GM18517 (cell line): ENCODE measurements at regions not wholly inside any gene's neighbourhood (a gene's known extent, or its start where the extent isn't known, plus 50 kb on each side); places are given as distances from the start of the nearest gene placed in this dataset.
"Not testable (repeated sequence)": the region's sequence is repeated elsewhere in the genome, so short reads cannot be mapped to it uniquely, and the experiment has no call there.

Experiments used
- ATAC-seq: cut with Tn5 transposase; IDR thresholded peaks from one replicate; pipeline ENCODE4 v1.9.1; 2021; ENCODE audit warnings: mild to moderate bottlenecking, moderate library complexity; ENCODE audit not compliant: unreplicated experiment

DNA sequence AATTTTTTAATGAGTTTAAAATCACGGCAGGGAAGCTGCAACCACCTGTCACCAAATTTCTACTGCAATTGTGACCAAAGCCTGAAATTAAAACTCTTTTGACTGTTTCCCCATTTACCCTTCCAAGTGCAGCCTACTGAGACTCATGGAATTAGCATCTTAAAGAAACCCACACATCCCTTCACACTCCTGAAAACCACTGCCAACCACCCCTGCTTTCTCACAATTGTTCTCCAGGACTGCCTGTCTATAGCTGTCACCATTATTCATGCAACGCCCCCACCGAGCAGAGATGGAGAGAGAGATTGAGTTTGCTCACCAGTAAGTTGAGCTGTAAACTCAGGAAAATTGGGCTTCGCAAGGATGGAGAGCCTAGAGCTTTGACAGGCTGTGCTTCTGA is 383.8 kb upstream of the SORCS1 start:
- no peak for ATAC-seq

DNA sequence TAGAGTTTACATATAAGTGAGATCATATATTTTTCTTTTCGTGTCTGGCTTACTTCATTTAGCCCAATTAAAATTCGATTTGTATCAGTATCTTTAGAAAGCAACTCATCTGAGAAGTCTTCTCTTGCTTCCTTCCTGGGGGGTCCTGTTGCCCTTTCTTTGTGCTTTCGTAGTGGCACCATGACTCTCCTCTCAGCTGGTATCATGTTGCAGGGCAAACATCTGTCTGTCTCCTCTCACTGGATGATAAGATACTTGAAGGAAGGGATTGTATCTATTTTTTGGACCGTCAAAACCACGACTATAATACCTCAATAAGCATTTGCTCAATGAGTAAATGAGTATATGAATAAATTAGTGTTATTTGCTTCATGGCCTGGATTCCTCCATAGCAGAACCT is 382.5 kb upstream of the SORCS1 start:
- no peak for ATAC-seq

DNA sequence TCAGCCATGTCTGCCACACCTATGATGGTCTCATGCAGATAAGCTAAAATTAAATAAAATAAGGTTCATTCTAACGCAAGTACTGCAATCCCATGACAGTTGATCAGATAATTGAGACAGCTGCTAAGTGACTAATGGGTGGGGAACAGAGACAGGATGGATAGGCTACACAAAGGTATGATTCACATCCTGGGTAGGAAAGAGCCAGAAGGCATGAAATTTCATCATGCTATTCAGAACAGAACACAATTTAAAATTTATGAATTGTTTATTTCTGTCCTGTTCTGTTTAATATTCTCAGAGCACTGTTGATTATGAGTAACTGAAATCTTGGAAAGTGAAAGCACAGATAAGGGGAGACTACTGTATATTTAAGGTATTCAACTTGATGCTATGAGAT is 381.8 kb upstream of the SORCS1 start:
- no peak for ATAC-seq

DNA sequence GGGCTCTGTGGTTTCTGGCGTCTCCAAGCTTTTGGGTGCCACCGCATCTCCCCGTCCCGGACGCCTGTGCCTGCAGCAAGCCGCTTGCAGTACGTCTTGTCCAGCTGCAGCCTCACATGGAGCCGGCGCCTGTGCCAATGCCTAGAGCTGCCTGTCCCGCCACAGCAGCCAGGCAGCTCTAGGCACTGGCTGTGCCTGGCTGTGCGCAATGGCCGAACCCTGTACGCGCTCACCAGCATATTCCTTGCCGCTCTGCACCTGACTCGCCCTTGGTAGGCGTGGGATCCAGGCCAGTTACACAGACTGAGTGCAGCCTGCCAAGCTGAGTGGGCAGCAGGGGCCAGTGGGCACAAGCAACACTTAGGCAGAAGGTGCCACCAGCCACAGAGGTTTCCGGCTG is 381.2 kb upstream of the SORCS1 start:
- no peak for ATAC-seq

DNA sequence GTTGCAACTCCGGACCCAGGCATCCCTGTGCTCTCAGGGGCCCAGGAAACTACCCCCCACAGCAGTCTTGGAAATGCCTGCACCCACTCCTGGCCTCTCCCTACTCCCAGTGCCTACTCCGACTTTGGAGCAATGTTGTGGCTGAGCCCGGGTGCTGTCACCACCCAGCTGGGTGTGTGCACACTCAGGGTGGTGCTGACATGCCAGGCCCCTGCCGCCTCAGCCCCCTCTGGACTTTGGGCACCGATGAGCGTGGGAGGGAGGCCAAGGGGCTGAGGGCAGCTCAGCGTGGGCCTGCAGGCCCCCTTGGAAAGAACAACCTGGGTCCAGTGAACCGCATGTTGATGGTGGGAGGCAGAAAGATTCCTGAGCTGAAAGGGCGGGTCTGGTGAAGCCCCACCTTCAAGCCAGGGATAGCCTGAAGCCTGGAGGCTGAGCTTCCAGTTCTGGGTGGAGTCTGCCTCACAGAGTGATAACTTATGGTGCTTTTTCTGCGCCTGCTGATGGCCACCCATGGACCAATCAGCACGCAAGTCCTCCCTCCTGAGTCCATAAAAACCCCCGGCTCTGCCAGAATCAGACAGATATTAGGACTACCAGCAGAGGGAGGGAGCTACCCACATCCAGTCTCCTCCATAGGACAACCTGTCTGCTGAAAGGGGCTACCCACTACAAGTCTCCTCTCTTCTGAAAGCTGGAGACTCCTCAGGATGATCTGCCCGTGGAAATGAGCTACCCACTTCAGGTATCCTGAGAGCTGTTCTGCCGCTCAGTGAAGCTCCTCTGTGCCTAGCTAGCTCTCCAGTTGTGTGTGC is 380.4 kb upstream of the SORCS1 start:
- no peak for ATAC-seq

DNA sequence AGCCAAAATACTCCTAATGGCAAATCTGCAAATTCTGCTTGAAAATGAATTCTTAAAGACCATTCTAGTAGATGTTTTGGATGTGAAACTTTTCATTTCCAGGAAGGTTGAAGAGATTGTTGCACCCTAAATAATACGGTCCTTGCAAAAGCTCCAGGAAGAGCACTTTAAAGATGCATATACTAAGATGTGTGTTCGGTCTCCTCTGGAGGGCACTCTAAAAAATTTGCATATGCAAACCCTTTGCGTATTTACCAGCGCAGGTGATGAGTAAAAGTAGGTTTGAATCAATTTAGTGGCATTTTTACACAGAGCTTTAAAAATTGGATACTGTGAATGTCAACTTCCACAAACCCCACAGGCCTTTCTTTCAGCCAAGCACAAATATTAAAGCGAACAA is 378.1 kb upstream of the SORCS1 start:
- ATAC-seq: no peak

DNA sequence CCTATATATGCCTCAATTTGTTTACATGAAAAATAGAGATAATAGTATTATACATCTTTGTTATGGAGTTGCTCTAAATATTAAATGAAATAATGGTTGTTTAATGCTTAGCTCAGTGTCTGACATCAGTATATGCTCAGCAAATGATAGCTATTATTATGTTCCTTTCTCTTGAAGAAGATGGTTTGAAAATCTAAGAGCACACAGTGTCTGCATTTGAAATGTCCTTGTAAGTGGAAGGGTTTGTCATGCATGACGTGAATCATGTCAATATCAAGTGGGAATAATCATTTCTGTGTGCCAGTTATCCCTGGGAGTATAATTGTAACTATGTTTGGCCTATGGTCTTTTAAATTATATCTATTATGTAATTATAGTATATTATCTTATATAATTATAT is 377.5 kb upstream of the SORCS1 start:
- no peak for ATAC-seq

DNA sequence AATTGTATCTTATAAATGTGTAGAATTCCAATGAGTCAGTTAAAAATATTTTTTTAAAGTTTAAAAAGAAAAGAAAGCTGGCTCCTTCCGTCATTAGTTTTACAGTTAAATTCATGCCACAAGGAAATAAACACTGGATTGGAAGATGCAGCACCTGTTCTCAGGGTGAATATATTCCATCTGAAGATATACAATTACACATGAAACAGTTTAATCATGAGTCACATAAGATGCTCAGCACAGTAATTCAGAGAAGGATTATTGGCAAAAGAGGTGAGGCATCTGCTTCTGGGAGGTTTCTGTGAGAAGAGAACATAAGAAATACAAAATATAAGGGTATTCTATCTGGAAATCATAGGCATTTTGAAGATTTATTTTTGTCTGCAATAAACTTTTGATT is 376.5 kb upstream of the SORCS1 start:
- no peak for ATAC-seq

DNA sequence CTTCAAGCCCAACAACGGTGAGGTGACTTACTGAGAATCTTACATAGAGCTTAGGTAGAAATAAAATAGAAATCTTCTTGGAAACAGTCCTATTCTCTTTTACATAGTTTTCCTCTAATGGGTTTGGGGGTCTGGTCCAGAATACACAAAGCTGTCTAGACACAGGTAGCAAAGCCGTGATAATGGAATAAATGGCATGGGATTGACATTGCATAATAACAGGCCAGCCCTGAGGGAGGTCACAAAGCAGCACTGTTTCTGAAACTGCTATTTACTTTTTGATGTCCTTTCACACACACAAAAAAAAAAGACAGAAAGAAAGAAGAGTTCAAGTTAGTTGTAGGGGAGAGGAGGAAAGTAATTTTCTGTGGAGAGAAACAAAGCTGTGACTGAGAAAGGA is 364.8 kb upstream of the SORCS1 start:
- no peak for ATAC-seq

DNA sequence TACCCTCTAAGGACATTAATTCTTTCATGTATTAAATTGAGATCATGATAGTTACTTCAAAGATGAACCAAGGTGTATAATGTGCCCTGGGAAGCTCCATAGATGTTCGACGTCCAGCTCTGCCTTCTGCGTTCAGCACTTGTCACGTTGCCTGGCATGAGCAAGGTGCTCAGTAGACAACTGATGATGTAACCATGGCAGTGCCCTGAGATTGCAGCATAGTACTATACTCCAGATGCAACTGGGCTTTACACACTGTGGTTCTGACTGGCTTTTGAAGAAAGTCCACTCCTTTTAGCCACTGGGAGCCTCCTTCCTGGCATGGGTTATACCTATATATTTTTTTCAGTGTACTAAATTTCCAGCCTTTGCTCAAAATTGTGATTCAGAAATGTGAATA is 355.8 kb upstream of the SORCS1 start:
- no peak for ATAC-seq

DNA sequence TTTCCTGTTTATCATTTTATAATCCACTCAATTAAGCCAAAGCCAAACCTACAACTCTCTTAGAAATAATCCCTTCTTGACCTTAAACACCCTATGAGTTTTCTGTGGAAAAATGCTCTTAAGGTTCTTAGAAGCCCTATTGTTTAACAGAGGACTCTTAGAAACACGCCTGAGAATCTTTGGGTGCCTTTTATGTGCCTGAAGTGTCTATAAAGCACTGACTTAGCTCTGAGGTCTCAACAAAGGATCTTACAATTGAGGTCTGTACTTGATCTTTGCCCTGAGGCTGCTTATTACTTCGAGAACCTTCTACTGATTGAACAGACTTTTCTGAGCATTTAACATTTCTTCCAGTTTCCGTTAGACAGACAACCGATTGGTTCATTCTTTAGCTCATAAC is 353.3 kb upstream of the SORCS1 start:
- no peak for ATAC-seq

DNA sequence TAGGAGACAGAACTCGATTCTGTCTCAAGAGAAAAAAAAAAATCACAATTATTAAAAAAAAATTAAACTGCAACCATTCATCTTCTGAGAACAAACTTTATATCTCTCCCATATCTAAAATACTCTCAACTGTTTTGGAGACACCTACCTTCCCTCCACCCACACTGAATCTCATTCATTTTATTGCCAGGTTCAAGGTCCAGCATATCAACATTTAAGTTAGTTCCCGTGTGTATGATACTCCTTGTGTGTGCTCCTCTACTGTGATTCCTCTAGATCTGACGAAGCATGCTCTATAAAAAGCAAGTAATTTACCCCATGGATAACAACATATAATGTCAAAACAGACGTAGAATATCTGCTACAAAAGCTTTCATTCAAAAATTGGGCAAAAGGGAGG is 351.8 kb upstream of the SORCS1 start:
- ATAC-seq: no peak

DNA sequence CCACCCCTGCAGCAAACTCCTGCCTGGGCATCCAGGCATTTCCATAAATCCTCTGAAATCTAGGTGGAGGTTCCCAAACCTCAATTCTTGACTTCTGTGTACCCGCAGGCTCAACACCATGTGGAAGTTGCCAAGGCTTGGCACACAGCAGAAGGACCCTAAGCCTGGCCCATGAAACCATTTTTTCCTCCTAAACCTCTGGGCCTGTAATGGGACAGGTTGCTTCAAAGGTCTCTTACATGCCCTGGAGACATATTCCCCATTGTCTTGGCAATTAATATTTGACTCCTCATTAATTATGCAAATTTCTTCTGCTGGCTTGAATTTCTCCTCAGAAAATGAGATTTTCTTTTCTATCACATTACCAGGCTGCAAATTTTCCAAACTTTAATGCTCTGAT is 339.5 kb upstream of the SORCS1 start:
- ATAC-seq: not testable (repeated sequence)

DNA sequence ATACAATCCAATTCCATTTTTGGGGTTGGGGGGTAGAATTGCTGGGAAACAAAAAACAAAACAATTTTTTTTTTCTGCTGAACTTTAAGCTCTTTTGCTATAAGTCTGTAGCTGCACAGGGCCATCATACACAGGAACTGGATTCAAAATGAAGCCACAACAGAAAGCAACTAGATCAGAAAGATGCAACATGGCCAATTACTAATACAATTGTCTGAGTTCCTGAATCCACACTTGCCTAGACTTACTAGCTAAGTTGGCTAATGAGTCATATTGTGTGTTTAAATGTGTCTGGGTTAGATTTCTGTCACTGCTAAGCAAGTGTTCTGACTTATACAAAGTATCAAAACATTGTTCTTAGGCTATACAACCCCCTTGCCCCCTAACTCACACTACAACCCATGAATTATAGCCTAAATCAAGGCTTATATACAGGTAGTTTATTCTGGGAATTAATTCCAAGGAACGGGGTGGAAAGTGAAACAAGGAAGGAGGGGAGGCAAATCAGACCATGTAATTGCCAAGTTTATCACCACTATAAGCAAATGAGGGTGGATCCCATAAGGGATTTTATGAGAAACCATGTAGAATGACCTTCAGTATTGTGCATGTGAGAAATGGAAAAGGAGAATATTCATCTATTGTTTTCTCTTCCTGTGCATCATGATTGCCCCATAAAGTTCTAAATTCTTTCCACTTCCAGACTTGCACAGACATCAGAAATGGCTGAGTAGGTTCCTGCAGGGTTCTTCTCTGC is 337.9 kb upstream of the SORCS1 start:
- ATAC-seq: no peak

DNA sequence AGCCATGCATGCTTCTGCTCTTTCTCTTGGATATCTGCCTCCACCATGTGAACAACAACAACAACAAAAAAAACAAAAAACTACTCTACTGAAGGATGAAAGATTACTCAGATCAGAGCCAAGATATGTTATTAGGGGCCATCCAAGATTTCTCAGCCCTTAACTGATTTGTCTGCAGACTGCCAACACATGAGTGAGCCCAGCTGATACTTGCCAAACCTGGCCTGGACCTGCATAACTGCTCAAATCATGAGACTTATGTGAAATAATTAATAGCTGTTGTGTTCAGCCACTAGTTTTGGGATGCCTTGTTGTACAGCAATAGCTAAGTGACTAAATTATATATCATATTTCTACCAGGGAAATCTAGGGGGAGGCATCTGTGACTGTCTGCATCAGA is 334.5 kb upstream of the SORCS1 start:
- no peak for ATAC-seq

DNA sequence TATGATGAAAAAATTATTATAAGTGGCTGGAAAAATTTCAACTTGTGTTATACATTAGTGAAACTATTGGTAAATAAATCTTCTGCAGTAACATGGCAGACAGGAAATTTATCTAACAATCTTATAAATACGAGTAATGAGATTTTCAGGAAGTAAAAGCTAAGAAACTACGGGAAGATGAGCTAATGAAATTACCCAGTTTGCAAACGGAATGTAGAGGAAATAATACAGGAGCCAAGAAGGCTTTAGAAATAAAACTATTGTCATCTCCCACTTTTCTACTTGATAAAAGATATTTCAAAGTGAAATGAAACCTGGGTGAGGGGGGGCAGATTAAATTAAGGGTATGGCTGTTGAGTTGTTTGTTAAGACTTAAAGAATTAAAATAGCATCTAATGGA is 332.5 kb upstream of the SORCS1 start:
- ATAC-seq: no peak

DNA sequence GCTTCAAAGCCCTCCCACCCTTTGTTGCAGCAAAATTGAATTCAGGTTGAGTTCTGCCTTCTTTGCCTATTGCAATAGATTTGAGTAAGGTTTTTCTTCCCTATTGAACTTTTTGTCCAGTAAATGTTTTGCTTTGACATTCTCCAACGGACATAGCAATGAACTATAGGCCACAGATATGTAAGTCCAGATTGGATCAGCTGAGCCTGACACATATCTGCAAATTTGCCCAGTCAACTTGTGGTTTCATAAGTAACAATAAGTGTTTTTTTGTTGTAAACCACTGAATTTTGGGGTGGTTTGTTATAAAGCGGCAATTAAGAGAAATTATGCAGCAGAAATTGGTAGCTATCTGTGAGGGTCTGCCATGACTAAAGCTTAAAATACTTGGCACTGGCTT is 332.1 kb upstream of the SORCS1 start:
- no peak for ATAC-seq

DNA sequence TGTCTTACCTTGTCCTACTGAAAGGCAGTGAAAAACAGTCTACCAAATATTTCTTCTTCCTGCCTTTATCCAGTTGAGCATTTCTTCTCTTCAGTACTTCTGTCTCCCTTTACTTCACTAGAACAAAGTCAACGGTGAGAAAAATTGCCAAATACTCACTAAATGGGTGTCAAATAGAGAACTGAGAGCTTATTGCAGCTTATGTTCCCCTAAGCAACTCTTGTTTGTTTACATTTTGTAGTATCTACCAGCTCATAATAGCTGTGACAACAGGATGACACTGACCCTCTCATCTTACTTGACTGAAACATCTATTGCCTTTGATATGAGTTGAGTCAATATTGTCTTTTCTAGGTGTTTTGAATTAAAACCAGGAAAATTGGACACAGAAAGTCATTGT is 327.9 kb upstream of the SORCS1 start:
- ATAC-seq: no peak

DNA sequence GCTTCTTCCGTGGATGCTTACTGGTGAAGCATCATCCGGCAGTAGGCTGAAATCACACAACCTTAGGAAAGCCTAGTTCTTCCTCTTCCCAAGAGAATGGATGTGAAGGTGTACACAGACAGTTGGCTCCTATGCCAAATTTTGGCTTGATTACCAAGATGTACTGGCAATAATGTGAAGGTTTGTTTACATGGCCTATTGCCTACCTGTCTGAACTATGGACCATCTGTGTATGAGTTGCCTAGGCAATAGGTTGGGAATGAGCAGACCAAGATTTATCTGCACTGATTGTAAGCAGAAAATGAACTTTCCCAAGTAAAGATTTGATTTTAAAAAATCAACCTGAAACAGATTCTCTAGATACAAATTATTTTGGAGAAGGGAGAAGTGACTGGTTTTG is 325.9 kb upstream of the SORCS1 start:
- no peak for ATAC-seq

DNA sequence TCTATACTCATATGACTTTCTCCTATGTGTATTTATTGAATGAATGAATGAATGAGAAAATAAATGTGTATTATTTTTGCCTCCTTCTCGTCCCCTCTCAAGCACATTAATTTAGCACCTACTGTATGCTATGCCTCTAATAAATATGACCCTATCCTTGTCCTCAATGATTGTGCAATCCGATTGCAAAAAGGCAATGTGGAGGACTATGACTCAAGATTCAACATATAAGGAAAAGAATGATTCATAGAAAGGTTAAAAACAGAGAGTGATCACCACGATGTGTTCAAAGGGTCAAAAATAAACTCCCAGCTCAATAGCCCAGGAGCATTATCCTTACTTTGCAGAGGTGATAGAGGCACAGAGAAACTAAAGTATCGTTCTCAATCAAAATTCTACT is 322.8 kb upstream of the SORCS1 start:
- no peak for ATAC-seq

DNA sequence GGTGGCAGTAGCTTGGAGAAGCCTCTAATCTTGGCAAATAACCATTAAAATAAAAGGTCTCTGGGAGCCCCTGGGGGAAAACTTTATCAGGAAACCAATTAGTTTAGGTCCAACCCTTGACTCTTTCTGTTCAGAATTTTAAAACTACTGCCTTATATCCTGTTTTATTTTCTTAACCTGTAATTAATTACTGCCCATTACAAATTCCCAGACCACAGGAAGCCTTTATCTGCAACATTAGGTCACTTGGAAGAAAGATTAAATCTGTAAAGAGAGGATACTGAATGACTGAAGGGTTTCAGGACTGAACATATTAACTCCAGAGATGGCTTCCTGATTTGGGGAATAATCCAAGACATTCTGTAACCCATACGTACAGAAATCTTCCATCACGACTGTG is 320.5 kb upstream of the SORCS1 start:
- no peak for ATAC-seq

DNA sequence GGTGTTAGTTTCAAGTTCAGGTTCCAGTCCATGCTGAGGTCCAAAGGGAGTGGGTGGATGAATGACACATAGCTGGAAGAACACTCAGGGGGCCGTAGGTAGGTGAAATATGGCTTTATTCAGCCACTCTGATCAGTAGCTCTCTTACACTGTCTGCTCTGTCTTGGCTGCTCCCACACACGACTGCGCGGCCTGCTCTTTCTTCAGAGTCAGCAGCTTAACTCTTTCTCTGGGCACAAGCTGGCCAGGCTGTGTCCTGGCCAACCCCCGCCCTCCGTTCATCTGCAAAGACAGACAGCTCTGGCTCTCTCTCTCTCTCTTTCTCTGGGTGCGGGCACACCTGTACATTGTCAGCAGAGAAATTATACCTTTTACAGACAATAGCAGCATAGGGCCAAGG is 317.4 kb upstream of the SORCS1 start:
- no peak for ATAC-seq

DNA sequence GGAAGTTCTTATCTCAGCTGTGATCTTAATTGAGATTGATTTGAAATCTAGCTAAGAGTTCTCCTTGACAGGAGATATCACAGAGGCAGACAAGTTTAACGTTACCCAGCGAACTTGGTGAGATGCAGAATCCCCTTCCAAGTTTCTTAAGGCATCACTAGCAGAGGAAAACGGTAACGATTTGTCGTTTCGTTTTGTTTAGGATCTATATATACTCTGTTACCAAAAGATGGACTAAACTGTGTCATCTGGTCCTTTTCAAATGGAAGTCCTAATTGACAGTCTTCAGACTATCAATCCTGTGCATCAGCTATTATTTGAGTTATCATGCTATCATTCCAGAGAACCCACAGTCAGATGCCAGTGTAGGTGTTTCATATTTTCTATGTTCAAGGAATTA is 316.7 kb upstream of the SORCS1 start:
- ATAC-seq: no peak
